ENCODE measurements at regions not wholly inside any gene's neighbourhood (a gene's known extent, or its start where the extent isn't known, plus 50 kb on each side); places are given as distances from the start of the nearest gene placed in this dataset.

DNA sequence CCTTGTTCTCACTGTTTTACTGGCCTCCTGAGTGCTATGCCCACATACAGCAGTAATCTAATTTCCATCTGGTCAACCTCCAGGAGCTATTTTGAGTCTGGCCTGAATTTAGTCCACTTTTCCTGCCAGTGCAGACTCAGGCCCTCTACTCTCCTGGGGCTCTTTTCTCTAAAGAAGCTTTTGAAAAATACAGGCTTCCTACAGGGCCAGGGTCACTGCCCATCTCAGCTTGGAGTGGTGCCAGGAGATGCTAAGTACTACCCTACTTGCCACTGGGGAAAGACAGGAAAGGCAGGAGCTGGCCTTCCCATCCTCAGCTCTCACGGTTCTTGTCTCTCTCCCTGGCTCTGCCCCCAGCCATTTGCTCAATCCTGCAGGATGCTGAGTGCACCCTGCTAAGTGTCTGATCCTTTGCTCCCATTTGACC is 101.7 kb upstream of the SERP2 start:
- no peak for TF ChIP-seq SIN3A (IDR thresholded peaks at IDR 0.05; ENCODE audit: borderline replicate concordance, insufficient read depth, low read length)
- no peak for TF ChIP-seq FOXP2 (optimal IDR thresholded peaks at IDR 0.05; ENCODE audit: borderline replicate concordance, extremely low read depth, extremely low read length, insufficient read depth)
- no peak for TF ChIP-seq POLR2AphosphoS5 (IDR thresholded peaks at IDR 0.05; ENCODE audit: low read depth, low read length)
- TF ChIP-seq, protein P1, sequence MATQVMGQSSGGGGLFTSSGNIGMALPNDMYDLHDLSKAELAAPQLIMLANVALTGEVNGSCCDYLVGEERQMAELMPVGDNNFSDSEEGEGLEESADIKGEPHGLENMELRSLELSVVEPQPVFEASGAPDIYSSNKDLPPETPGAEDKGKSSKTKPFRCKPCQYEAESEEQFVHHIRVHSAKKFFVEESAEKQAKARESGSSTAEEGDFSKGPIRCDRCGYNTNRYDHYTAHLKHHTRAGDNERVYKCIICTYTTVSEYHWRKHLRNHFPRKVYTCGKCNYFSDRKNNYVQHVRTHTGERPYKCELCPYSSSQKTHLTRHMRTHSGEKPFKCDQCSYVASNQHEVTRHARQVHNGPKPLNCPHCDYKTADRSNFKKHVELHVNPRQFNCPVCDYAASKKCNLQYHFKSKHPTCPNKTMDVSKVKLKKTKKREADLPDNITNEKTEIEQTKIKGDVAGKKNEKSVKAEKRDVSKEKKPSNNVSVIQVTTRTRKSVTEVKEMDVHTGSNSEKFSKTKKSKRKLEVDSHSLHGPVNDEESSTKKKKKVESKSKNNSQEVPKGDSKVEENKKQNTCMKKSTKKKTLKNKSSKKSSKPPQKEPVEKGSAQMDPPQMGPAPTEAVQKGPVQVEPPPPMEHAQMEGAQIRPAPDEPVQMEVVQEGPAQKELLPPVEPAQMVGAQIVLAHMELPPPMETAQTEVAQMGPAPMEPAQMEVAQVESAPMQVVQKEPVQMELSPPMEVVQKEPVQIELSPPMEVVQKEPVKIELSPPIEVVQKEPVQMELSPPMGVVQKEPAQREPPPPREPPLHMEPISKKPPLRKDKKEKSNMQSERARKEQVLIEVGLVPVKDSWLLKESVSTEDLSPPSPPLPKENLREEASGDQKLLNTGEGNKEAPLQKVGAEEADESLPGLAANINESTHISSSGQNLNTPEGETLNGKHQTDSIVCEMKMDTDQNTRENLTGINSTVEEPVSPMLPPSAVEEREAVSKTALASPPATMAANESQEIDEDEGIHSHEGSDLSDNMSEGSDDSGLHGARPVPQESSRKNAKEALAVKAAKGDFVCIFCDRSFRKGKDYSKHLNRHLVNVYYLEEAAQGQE (IDR thresholded peaks at IDR 0.05; ENCODE audit: insufficient read depth in 1 of 2, low read depth in 2 of 2, low read length in 2 of 2): no peak
- no peak for TF ChIP-seq TAF1 (IDR thresholded peaks at IDR 0.05; ENCODE audit: borderline replicate concordance, insufficient read depth, low read length)

DNA sequence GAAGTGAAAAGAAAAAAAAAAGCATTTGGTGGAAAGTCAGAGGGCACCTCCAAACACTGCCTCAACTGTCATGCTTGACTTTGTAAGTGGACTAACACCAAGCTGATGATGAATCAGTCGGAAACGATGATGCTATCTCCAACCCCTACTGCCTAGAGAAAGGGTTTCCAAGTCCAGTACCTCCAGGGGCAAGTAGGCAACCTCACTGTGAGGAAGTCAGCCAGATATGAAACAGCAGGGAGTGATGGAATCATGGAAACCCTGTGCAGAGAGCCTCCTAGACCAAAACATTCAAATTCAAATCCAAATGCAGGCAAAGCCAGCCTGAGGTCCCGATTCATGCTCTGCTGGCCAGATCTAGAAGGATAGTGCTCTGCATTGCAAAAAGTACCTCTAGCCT is 100.9 kb upstream of the SERP2 start:
- no peak for TF ChIP-seq TAF1 (IDR thresholded peaks at IDR 0.05; ENCODE audit: borderline replicate concordance, insufficient read depth, low read length)
- TF ChIP-seq SIN3A (IDR thresholded peaks at IDR 0.05; ENCODE audit: borderline replicate concordance, insufficient read depth, low read length): no peak

DNA sequence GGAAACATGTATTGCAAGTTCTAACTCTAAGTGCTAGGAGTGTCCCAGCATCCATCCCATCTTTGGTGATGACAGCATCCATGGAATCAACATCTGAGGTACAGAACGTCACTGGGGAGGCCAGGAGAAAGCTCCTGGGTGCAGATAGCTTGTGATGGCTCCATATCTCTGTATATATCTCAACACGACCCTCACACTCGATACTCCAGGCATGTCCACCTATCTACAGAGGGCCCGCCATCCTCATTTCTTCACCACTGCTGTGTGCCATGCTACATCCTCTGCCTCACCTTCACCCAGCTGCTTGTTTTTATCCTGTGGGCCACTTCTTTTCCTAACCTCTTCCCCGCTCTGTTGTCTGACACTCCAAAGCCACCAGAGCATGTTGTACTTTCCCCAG is 100.4 kb upstream of the SERP2 start:
- TF ChIP-seq SIN3A (IDR thresholded peaks at IDR 0.05; ENCODE audit: borderline replicate concordance, insufficient read depth, low read length): no peak
- TF ChIP-seq TAF1 (IDR thresholded peaks at IDR 0.05; ENCODE audit: borderline replicate concordance, insufficient read depth, low read length): no peak
- TF ChIP-seq FOXP2 (optimal IDR thresholded peaks at IDR 0.05; ENCODE audit: borderline replicate concordance, extremely low read depth, extremely low read length, insufficient read depth): no peak
- no peak for TF ChIP-seq POLR2AphosphoS5 (IDR thresholded peaks at IDR 0.05; ENCODE audit: low read depth, low read length)
- TF ChIP-seq, protein P1 (IDR thresholded peaks at IDR 0.05; ENCODE audit: insufficient read depth in 1 of 2, low read depth in 2 of 2, low read length in 2 of 2): no peak

DNA sequence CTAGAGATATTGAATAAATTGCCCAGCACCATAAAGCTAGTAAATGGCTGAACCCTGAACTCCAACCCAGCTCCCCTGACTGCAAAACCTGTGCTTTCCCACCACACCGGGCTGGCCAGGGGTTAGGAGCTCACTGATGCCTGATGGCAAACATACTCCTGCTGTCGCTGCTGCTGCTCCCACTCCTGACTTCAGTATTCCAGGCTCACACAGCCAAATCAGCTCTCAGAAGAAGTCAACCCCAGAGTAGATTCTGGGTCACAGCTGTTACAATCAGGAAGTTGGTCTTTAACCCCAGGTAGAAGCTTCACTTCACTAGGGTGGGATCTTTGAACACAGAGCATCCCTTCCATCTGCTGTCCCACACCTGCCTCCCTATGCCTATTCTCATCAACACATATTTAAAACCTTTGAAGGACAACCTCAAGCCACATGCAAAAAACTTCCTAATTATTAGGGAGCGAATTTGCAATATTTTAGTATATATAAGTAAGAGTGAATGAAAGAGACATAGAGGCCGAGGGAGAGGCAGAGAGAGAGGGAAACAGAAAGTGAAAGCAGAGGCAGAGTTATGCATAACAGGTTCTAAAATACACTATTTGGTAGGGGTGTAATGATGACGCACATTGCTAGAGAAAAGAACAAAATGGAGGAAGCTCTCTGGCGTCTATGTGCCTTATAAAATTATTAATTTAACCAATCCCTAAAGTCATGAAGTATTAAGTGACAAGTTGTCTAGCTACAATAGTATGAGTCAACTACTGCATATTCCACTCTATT is 99.4 kb upstream of the SERP2 start:
- TF ChIP-seq SIN3A (IDR thresholded peaks at IDR 0.05; ENCODE audit: borderline replicate concordance, insufficient read depth, low read length) (no peak), FOXP2 (optimal IDR thresholded peaks at IDR 0.05; ENCODE audit: borderline replicate concordance, extremely low read depth, extremely low read length, insufficient read depth) (no peak), POLR2AphosphoS5 (IDR thresholded peaks at IDR 0.05; ENCODE audit: low read depth, low read length) (no peak), TAF1 (IDR thresholded peaks at IDR 0.05; ENCODE audit: borderline replicate concordance, insufficient read depth, low read length) (no peak)
- TF ChIP-seq, protein P1 (IDR thresholded peaks at IDR 0.05; ENCODE audit: insufficient read depth in 1 of 2, low read depth in 2 of 2, low read length in 2 of 2): no peak

DNA sequence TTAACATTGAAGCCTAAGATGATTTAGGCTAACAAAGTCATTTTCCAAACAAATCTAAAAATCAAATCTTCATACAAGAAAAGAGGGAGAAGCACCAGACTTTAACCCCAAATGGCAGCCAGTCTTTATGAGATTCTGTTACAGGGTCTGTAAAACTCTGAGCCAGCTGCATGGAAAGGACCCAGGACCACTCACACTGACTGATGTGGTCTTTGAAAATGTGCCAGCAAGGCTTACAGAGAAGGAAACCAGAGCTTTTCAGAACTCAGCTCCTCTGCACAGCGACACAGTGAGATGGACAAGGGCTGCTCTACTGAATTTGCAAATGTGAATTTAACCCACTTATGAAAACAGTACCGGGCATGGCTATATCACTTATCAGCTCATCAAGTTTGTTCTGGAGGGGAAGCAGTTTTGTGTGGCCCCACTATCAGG is 98.8 kb upstream of the SERP2 start:
- no peak for TF ChIP-seq FOXP2 (optimal IDR thresholded peaks at IDR 0.05; ENCODE audit: borderline replicate concordance, extremely low read depth, extremely low read length, insufficient read depth)
- TF ChIP-seq SIN3A (IDR thresholded peaks at IDR 0.05; ENCODE audit: borderline replicate concordance, insufficient read depth, low read length): no peak
- TF ChIP-seq, protein P1 (IDR thresholded peaks at IDR 0.05; ENCODE audit: insufficient read depth in 1 of 2, low read depth in 2 of 2, low read length in 2 of 2): no peak
- no peak for TF ChIP-seq POLR2AphosphoS5 (IDR thresholded peaks at IDR 0.05; ENCODE audit: low read depth, low read length)
- no peak for TF ChIP-seq TAF1 (IDR thresholded peaks at IDR 0.05; ENCODE audit: borderline replicate concordance, insufficient read depth, low read length)

All from PFSK-1 (cell line).